HG02588 (cell line): ENCODE measurements at regions not wholly inside any gene's neighbourhood (a gene's known extent, or its start where the extent isn't known, plus 50 kb on each side); places are given as distances from the start of the nearest gene placed in this dataset.

Experiments used
- ATAC-seq: cut with Tn5 transposase; IDR thresholded peaks from one replicate; pipeline ENCODE4 v1.9.1; 2021; ENCODE audit warnings: mild to moderate bottlenecking, moderate library complexity; ENCODE audit not compliant: unreplicated experiment

DNA sequence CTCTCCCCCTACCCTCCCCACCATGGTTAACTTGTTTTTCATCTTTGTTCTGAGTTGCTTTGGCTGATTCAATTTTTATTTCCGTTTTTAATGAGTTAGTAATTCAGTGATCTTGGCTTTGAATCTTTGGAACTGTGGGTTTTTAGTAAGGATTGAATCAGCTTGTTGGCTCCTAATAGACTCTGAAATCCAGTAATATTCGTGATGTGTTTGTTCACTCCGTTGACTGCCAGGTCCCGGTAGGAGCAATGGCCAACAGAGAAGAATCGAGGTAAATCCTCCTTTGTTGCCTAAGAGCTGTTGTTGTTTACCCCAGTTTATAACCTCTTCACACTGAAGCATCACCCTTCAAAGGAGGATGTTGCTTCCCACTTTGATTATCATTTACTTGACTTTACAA, 92.7 kb downstream of the PCSK1 start:
- no peak for ATAC-seq

DNA sequence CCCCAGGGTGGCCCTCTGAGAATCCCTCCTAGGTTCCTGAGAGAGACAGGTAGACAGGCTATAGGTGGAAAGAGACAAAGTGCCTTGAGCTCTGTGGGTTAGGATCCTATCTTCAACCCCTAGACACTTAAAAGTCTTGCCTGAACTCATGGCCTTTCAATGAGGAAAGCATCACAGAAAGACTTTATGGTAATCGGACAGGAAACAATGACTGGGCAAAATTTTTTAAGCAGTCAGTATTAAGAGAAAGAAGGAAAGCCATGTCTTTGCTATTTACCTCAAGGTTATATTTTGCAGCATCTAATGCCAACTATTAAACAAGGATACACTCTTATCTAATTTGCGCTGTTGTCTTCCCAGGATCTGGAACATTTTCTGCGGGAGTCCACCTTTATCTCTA, 93.2 kb downstream of the PCSK1 start:
- ATAC-seq = no peak

DNA sequence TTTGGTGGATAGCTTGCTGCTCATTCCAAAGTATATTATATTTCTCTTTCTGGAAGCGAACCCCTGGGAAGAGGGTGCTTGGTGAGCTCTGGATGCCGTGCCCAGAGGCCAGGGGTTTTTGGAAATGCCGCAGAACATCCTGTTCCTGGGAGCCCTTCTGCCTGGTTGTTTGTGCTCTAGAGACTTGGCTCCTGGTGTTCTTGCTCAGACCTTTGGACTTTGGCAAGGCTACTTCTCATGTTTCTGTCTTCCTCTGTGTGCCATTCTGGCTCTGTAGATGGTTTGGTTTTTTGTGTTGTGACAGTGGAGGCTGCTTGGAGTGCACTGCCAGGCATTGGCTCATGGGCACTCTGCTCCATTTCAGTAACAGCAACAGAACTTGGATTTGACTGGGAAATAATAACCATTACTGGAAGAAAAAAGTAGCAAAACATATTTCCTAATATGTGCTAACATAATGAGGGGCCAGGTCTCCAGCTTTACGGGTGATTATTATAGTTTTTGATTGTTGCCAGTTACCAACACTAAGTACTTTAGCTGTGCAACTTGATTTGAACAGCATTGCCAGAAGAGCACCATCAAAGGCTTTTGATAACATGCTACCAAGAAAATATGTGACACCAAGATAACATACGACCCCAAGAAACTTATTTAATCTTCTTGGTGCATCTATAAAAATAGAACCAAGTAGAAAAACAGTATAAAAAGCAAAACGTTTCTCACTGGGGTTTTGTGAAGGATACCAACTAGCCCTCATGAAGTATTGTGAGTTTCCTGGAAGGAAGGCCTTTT, 94.2 kb downstream of the PCSK1 start:
- ATAC-seq = no peak

DNA sequence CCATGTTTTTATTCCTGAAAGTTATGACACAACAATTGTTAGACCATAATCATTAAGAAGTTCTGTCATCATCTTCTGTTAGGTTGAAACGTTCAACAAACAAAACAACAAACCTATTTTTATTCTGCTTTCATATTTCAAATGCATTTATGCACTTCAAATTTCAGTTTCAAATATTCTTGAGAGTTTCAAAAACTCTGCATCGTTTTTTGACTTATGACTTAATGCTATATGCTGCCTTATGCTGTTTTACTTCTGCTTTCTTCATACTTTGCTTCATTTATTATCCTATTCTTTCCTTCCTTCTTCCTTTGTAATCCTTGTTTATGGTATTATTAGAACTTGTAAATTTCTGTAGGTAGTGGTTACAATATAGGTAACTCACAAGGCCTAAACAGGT, 95.0 kb downstream of the PCSK1 start:
- ATAC-seq = peak; percentile 50

DNA sequence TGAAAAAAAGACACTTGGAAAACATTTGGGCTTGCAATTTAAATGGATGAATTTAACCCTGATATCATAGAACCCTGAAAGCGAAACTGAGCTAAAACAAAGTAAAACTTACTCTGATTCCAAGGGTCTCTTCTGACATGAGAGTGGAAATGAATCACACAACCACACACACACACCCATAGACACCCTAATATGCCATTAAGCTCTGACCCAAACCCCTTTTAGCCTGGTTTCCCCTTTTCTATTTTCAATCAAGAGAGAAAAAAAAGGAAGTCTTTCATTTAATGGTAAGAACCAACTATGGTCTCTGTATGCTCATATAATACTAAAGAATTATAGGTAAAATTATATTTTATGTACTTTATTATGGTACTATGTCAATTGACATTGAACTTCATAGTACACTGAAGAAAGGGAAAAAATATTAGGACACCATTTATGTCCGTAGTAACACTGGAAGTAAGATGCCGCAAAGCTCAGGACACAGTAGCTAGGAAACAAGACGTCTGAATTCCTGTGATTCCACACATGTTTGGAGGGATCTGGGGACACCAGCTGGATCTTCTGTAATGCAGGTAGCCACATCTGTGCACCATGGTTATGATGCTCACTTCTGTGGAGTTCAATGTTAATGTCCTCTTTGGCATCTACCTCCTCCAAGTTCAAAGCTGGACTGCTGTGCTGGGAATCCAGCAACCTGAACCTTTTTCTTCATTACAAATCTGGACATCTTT, 95.8 kb downstream of the PCSK1 start:
- no peak for ATAC-seq

DNA sequence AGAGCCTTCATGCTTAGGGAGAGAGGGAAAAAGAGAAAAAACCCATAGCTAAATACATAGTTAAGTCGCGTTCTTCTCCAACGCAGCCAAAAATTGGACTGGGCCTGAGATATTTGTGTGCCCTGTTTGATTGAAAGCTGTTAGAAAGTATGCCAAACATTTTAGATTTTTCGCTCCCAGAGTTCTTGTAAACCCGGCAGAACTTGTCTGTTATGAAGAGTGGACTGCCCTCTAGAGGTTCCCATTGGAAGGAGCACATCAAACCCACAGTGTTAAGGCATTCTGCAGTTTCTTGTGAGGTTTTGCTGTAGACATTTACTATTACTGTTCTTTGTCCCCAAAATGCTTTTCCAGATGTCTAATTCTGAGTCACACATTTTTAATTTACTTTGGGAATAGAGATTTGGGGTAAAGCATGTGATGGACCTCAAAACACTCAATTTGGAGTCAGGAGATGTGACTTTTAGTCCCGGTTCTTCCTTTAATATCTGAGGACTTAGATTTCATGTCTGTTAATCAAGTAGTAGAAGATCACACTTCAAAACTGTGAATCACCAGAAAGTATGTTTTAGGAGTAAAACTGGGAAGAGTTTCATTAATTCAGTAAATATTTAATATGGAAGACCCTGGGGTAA, 96.6 kb downstream of the PCSK1 start:
- peak; percentile 48 for ATAC-seq

DNA sequence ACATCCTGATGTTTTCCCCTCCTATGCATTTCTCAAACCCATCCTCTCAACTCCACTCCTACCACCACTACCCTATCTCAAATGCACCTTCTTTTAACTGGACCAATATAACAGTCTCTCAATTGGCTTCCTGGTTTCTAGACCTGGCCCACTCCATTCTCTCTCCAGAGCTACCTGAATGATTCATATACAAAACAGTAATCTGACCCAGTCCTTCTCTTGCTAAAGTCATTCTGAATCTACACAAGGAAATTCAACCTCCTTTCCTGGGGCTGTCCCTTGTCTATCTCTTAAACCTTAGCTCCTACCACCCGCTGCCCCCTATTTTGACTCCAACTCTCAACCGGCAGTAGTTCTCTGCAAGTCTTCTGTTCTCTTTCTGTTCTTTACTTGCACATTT, 97.2 kb downstream of the PCSK1 start:
- ATAC-seq = no peak

DNA sequence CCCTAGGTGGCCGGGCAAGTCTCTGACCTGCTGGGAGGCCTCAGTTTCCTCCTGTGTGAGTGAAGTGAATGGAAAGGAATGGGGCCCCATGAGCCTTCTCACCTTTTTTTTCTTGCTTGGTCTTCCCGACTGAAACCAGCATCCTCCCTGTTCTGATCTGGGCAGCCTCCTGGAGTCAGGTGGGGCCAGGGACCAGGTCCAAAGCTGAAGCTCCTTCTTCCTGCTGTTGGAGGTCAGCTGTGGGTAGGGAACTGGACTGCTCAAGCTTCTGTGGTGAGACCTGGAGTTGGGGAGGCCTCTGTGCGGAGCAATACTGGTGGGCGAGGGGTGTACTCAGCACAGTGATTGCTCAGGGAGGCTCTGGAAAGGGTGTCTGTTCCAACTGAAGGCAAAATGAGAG, 99.7 kb downstream of the PCSK1 start:
- ATAC-seq = no peak

DNA sequence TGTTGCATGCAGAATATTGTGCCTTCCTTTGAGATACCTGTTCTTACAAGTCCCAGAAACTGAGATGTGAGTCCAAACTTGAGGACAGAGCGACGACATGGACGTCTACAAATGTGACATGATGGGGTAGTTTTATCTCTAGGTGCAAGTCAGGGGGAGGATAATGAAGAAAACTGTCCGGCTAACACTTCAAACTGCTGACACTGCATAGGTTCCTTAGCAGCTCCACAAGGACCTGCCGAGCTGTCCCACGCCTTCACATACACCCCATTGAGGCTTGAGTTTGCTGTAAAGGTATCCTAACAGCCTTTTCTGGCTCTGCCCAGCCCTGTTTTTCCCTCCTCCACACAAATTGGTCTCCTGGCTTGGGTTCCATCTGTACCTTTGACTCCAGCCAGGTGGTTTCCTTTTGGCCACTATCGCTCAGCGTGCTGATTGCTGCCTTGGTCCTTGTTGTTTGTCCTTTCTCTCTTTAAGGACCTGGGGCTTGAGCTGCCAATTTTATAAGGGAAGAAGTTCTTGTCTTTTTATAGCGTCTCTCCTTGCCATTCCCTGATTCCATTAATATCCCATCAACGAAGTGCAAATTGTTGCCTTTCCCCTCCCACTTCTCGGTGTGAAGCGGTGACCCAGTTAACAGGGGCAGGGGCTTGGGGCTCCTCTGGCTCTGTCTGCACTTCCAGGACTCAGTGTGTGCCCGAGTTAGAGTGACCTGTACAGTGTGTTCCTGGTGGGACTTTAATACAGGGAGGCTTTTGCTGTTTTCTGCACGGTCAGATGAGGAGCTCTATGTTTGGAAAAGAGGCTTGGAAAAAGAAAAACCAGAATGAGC, 100.3 kb downstream of the PCSK1 start:
- ATAC-seq = no peak

DNA sequence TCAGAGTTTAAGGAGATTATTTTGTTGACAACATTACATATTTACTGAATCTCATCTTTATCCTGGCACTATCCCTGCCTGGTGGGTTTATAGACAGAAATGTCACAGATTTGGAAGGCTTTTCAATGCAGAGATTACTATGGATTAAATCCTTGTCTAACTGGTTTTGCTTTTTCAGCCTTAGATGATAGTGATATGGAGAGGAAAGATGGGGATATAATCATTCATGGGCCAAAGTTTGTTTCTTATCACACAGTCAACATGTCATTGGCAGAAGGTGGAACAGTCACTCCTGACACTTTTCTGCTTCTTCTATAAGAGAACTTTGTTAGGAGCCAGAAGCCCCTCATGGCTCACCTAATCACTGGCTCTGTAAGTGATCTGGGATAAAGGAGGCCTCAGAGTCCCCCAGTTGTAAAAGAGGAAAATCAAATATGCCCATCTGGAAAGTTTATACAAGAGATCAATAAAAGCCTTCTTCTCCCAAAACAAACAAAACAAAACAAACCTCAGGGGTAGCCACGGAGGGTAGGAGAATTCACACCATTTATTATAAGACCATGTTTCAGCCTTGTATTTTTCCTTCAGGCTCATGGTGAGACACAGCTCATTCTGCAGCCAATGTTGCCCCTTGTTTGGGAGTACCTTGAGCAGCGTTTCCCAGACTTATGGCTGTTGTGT, 101.2 kb downstream of the PCSK1 start:
- ATAC-seq = no peak

DNA sequence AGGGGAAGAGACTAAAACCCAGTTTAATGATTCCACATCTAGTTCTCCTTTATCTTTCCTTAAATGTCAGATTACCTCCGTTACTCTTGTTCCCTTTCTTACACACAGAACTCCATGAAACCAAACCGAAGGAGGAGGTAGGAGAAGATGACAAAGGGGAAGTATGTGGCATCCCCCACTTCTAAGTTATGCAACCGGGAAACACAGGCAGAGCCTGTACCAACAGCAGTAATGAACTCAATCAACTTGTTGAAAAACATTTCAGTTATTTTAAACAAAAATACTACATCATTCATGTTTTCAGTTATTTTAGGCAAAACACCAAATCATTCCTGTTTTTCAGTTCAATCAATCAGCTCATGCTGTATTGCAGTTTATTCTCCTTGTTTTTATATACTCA, 101.8 kb downstream of the PCSK1 start:
- ATAC-seq = no peak

DNA sequence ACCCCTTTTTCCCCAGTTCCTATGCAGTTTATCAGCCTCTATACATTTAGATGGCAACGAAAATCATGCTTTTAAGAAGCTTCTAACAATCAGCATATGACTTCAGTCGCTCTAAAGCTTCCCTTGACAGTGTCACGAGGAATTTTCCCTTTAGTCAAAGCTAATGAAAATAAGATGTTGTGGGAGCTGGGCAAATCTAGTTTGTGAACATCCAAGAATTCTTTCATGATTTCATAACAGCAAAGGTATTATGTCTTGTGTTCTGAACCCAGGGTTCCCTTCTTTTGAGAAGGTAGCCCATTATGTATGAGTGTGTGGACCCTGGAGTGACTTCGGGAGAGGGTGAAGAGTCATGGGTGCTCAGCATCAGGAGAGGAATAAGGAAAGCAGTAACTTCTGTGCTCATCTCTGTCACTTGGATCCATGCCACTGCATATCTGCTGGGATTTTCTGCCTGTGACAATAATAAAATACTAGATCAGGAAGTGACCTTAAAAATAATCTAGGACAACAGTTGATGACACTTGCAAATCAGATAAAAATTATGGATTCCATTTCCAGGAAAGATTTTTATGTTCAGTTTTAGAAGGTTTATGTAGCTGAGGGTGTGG, 102.4 kb downstream of the PCSK1 start:
- no peak for ATAC-seq

DNA sequence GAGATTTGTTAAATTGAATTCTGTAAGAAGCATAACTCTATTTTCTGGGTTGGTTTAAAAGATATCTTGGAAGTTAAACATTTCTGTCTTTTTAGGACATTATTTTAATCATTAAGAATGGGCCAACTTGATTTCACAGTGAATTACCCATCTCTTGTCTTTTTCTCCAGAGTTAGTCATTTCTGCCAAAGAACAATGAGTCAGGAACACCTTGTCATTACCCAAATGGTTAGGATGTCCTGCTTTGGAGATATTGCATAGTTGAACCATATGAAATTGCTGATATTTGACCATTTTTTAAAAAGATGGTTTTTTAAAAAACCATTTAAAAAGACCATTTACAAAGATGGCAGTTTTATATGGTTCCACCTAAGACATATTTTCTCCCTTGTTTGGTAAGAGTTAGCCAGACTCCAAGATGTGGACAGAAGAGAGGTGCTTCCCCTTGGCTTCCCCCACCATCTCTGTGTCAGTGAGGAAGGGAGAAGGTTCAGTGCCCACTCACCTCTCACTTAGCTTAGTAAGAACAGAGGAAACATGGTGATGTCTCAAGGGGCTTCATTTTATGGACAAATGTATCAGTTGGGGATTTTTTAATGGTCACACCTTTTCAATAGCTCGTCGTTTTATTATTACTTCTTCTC, 103.0 kb downstream of the PCSK1 start:
- ATAC-seq = peak; percentile 39

DNA sequence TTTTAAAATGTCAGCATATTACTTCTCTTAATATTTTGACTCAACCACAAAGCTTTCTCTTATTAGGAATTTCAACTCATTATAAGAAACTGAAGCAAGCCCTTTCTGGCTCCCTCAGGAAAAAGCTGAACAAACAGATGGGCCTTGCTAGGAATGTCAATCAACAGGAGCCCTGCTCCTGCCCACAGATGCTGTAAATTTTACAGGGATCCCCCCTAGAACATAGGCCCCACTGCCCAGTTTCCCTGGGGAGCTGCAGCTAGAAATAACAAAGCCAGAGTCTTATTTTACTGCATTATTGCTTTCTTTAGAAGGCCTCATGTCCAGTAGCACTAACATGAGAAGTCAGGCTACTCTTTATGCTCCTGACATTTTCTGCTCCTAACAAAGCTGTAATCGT, 103.8 kb downstream of the PCSK1 start:
- ATAC-seq = no peak

DNA sequence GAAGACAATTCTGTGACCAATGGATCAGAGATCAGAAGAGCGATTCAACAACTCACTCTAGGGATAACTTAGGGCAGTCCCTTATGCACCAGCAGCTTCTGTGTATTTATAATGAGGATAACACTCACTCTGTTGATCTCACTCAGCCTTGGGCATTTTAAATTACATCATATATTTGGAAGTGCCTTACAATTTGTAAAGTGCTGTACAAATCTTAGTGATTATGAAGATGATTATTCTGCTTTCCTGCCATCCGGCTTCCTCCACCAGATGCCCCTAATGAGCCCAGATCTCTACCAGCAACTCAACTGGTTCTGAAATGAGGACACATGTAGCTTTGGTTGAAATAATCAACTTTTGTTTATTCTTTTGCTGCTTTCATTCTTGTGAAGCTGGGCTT, 105.3 kb downstream of the PCSK1 start:
- no peak for ATAC-seq

DNA sequence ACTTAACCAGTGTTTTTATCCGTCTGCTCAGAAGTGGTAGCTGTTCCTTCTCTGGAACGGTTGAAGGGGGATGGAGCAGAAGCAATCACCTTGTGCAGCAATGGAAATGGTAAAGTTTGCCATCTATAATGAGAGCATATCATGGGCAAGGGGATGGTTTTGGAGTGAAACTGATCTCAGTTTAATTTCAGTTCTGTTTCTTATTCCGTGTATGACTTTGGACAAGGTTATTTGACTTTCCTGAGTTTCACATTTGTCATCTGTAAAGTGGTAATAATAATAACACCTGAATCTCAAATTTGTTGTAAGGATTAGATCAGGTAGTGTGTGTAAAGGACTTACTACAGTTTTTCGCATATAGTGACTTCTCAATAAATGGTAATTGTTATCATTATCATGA, 106.1 kb downstream of the PCSK1 start:
- peak; percentile 72 for ATAC-seq

DNA sequence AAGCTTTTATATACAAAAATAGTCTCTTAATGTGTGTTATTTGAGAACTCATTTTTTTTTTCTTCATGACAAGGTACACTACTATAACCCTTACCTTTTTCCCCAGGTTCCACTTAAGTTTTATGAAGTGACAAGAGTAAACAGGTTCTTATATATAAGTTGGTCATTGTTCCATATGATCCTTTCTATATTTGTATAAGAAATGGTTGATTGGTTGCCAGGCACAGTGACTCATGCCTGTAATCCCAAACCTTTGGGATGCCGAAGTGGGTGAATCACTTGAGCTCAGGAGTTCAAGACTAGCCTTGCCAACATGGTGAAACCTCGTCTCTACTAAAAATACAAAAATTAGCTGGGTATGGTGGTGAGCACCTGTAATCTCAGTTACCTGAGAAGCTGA, 108.3 kb downstream of the PCSK1 start:
- no peak for ATAC-seq

DNA sequence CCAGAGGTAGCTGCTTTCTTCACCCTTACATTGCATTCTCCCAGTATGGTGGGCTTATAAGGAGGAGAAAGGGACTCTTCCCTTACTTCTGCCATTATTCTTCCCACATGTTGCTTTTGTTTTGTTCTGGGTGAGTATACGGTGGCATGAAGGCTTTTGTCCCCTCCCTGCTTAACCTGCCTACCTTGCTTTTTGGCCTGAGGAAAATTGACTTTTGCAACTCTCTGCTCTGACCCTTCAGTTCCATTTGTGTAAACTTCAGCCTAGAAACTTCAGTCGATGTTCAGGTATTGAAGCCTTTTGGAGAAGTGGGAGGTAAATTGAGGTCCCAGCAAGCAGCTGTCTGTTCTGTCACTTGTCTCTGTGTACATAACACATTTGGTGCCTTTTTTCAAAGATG, 110.2 kb downstream of the PCSK1 start:
- ATAC-seq = no peak

DNA sequence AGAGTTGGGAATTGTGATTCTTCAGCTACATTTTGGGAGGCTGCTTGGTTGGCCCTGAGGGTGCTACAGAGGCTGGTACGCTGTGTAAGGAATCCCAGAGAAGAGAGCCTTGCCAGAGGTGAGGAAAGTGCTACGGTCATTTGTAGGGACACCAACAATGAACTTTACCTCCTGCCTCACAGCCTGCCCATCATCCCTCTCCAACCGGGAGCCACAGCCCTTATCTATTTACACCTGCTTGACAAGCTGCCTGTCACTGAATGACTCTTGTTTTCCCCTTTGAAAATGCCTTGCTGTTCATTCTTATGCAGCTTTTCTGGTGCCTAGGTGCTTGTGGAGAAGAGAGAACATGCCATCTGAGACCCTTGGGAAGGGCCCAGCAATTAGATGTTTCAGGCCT, 110.8 kb downstream of the PCSK1 start:
- no peak for ATAC-seq

DNA sequence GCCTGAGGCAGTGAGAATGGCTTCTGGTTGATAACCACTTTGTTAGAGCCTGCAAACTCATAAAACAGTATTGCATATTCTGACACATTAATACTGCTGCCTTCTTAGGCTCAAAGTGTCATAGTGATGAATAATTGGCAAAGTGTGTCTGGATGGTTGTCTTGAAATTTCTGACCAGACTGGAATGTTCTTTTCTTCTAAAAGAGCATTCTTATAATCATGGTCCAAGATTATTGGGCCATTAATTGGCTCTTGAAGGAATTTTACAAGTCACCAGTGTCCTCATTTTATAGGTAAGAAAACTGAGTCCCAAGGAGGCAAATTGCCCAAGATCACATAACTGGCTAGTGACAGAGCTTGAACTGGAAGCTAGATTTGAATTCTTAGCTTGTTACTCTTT, 111.7 kb downstream of the PCSK1 start:
- ATAC-seq = no peak
